Ammon's horn (tissue), 1 donor: ENCODE measurements at regions not wholly inside any gene's neighbourhood (a gene's known extent, or its start where the extent isn't known, plus 50 kb on each side); places are given as distances from the start of the nearest gene placed in this dataset.

Source experiments
- DNase-seq: peaks from one replicate; pipeline ENCODE4 v3.0.0-alpha.2; 2016; ENCODE audit warnings: low spot score

DNA sequence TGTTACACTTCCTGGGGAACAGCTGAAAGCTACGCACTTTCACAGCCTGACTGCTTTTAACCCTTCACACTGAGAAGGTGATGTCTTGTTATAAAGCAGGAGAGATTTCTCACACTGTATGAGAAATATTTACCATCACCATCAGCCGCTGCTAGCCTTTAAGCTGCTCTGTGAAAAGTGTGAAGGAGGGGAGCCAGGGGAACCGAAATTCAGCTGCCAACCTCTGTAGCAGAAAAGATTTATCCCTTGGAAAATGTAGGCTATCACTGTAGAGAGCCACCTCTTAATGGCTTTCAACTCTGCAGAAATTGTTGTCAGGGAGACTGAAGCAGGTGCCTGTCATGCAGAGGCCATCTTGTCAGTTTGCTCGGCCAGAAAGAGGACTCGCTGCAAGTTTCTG, 145.3 kb downstream of the SP3 start:
- no peak for DNase-seq

DNA sequence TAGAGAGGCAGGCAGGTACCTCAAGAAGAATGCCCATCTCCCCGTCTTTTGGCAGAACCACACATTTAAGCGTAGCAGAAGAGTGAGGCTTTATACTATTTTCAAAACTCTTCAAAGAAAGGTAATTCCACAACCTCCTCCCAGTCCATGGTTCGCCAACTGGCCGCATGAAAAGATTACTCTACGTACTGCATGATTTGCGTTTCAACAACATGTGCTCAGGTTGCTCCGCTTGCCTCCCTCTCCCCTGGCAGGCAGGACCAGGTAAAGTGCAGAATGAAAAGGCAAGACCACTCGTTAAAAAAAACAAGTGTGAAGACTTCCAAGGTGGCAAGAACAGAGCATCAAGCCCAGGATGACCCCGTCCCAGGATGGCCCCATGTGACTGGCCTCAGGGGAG, 143.7 kb downstream of the SP3 start:
- no peak for DNase-seq

DNA sequence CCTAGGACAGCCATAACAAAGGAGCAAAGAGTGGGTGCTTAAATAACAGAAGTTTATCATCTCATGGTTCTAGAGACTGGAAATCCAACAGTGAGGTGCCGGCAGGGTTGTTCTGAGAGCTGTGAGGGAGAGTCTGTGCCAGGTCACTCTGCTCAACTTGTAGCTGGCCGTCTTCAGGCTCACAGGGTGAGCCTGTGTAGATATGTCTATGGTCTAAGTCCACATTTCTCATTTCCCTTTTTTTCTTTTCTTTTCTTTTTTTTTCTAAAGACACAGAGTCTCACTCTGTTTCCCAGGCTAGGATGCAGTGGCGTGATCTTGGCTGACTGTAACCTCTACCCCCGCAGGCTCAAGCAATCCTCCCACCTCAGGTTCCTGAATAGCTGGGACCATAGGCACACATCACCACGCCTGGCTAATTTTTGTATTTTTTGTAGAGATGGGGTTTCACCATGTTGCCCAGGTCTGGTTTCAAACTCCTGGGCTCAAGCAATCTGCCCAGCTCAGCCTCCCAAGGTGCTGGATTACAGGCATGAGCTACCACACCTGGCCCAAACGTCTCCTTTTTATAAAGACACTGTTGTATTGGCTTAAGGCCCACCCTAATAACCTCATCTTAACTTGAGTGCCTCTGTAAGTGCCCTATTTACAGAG, 142.2 kb downstream of the SP3 start:
- no peak for DNase-seq

DNA sequence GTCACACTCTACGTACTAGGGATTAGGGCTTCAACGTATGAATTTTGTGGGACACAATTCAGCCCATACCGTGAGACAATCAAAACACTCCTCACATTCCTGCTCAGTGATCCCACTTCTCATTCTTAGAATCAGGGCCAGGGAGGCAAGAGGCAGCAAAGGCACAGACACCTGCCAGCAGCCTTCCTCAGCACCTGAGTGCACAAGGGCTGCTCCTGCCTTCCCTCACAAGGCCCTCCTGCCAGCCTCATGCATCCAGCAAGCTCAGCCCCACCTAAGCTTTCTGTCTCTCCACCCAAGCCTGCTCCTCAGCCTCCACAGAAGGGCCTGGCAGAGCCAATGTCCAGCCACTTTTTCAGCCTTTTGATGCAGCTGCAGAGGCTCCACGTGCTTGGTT, 141.6 kb downstream of the SP3 start:
- DNase-seq, result no peak

DNA sequence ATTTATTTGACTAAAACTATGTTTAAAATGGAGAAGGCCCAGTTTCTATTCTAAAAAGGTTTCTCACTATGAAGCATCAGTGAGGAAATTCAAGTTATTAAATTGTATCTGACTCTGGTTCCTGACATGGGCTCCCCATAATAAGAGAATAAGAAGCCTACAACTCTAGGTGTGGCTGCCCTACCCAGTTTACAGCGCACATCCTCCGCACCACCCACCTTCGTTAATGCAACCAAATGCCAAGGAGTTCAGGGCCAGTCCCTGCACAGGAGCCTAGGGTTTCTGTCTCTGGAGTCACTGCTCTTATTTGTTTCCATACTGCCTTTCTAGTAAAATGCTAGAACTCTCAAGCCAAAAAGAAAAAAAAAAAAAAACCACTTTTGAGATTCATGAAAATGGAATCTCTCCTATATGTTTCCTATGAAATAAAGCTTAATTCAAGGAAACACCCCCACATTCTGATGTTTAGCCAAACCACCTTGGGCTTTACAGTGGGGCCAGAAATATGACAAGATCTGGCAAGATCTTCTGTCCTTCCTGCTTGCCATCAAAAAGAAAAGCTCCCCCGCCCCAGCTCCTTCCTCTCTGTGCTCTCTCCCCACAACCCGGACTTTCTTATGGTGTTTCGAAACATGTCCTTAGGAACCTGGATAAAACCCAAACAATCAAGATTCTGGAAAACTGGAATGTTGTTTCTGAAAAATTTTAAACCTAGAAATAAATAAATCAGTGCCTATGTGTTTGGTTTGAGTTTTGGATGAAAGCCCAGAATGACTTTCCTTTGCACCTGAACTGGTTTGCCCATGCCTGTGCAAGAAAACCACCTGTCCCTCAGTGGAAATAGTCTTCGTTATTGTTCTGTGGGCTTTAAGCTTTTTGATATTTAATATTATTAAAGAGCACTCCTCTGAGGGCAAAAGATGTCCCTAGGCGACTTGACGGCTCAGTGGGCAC, 136.7 kb downstream of the SP3 start:
- no peak for DNase-seq

DNA sequence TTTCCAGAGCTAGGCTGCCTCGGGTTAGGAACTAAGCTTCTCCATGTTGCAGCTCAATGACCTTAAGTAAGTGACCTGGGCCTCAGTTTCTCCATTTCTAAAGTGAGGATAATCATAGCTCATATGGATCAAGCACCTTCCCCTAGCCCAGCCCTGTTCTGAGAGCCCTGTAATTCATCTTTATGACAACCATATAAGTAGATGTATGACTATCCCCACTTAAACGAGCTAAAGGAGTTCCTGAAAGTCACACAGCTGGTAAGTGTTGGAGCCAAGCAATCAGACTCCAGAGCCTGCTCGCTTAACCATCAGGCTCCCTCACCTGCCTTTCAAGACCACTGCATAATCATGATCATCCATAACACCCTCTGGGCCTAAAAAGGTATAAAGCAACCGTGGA, 135.4 kb downstream of the SP3 start:
- no peak for DNase-seq

DNA sequence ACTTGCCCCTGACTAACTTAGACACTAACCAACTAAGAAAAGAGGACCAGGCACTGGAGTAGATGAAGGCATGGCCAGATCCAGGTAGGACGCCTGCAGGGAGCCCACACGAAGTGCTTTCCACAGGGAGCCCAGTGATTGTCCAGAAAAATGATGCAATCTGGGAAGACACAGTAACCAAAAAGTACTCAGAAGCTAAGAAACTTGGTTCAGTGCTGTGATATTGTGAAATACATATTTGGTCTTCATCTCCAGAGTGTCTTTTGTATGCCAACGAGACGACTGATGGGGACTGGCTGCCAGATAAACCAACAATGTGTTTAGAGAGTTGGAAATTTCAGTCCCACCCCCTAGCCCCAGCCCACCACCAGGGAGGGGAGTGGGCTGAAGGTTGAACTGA, 135.0 kb downstream of the SP3 start:
- no peak for DNase-seq

DNA sequence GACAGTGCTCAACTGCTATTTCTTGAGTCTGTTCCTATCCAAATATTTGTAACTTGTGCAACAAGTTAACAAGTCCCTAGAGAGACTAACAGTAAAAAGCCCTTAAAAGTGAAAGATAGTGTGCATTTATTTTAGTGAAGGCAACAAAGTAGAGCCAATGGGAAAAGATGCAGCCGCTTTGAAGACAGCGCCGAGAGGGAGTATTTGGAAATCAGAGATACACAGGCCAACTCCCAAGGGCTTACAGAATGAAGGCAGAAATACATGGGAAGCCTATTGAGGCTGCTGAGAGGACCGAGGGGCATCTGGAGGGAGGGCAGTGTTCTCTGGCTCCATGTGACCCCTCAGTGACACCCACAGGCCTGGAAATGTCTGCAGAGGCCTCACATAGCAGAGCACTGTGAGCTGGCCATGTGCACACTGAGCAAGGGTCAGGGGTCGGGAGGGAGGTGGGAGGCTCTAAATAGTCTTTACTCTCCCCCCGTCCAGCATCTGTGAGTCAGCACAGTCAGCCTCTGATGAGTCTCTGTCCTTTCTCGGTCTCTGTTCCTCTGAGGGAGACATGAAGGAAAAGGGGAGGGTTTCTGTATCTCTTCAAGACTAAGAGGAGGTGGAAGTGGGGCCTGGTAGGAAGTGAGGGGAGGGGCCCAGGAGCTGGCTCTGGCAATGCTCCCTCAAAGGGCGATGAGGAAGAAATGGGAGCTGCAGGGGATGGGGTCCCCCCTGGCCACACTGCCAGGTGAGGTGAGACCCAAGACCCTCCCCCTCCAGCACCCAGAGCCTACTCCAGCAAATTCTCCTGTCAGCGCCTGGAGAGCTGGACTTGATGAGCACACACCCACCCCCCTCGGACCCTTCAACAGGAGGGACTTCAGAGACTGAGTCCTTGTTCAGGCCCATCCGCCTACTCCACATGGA, 133.6 kb downstream of the SP3 start:
- no peak for DNase-seq

DNA sequence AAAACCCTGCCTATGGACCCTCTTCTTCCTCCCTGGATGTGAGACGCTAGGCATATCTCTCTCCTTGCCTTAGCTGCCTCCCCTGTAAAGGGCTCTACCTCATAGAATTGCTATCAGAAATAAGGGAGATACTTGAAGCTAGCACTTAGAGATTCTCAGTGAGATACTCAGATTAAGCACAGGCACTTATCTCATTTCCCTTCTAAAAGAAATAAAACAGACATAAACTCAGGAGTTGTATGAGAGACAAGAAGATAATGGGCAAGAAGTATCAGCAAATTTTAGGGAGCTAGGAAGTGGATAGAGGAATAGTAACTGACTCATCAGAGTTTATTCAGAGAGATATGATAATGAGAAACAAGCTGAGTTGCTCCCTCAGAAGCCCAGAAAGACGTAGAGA, 131.0 kb downstream of the SP3 start:
- no peak for DNase-seq

DNA sequence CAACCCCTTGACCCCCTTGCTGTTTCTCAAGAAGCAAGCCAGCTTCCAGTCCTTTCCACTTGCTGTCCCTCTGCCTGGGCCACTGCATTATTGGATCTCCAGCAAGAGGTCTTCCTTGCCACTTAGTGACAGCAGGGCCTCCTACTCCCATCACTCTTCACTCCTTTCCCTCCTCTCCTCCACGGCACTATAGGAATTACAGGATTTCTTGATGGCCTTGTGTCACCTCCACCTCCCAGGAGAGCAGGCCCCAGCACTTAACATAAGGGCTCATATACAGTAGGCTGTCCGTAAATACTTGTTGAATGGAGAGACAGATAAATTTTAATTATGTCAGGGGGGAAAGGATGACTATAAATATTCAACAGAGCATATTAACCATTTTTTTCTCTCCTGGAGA, 129.4 kb downstream of the SP3 start:
- DNase-seq, result no peak

DNA sequence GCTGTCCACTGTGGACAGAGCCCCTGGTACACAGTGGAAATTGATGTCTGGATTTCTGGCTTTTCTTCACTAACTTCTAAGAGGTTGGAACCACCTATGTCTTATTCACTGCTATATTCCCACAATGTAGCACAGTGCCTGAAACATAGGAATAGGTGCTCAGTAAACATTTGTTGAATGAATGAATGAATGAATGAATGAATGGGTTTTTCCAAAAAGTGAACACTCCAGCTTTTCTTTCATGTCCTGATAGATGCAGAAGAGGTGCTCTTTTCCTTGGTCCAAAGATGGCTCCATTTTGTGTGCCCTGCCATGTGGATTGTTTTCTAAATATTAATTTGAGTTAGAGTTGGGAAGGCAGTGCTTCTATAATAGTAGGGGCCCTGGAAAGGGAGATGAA, 124.1 kb downstream of the SP3 start:
- no peak for DNase-seq

DNA sequence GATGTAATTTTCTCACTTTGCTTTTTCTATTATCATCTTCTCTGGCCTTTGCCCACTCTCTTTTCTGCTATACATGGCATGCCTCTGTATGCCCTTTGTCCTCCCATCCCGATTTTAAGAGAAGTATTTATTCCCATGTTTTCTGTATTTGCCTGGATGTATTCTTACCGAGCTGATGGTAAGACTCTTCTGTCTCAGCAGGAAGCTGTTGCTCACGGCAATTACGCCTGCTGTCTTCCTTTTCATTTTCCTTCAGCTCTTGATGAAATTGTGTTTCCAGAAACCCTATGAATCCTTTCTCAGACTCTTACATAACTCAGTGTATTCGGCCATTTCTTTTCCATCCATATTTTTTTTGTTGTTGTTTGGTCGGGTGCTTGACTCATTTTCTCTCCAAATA, 121.6 kb downstream of the SP3 start:
- DNase-seq, result no peak

DNA sequence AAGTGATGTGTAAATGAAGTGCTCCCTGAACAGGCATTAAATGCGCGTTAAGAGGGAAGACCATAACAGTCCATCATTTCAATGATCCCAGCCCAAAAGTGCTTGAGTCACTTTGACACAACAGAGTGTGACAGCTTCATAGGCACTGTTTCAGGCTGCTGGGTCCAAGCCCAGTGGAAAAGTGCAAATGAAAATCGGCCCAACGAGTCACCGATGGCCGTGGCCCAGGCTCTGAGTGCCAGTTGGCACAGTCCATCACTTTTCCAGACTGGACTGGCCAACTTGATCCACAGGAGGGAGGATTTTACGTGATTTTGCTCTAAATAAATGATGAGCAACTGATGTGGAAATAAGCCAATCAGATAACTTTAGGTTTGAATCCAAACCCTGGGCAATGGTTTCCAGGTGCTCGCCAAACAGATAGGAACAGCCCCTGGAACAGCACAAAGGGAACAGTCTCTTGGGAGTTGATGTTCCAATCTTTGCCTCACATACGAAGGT, 114.0 kb downstream of the SP3 start:
- no peak for DNase-seq

DNA sequence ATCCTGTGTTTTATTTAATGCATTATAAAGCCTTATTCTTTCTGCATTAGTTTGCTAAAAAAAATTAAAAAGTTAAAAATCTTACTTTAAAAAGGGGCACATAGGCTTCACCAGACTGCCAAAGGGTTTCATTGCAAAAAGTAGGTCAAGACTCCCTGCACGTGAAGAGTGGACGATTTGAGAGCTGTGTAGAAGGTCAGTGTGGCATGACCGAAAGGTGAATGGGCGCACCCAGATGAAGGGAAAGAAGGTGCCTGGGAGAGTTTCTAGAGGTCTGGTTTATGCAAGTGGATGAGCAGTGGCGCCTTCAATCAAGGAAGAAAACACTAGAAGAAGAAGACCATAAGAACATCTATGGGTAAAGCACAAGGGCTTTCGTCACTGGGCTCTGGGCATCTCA, 111.0 kb downstream of the SP3 start:
- no peak for DNase-seq

DNA sequence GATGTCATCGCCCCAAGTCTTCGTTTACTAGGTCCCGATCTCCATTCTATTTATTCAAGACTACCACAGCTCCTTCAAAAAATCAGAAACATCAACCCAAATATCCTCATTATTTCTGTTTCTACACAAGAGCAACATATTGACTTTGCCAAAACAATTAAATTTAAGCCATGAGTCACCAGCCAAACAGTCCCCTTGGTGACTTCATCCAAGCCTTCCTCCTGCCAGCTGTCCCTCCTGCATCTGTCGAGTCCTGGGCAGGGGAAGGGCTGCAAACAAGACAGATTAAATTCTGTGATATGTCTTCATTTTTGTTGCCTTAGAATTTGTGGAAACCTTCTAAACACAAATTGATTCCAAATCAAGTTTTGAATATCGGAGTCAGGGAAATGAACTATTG, 110.3 kb downstream of the SP3 start:
- peak; percentile 31 for DNase-seq

DNA sequence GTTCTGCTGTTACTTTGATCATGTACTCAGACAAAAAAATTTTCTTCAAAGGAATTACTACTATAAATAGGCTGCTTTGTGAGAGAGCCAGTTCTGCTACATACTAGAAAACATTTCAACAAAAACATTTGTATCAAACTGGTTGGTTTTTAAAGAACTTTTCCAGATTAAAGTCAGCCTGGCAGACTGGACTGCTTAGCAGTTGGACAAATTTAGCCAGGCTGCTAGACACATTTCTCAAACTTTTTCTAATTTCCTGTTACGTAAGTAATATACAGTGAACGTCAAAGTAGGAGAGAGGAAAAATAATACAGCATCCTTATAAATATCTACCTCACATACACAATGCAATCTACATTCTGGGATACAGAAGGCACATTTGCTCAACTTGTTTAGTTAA, 109.5 kb downstream of the SP3 start:
- DNase-seq, result no peak
